Activated naive CD8-positive, alpha-beta T cell treated with anti-CD3 and anti-CD28 coated beads for 36 hours (primary cell): ENCODE measurements at regions not wholly inside any gene's neighbourhood (a gene's known extent, or its start where the extent isn't known, plus 50 kb on each side); places are given as distances from the start of the nearest gene placed in this dataset.

Experiments
- DNase-seq: peaks from one replicate; pipeline ENCODE4 v3.0.0; 2021
- H3K27ac Mint-ChIP-seq: one replicate; pipeline ENCODE4 v1.8.0; 2022; ENCODE audit warnings: mild to moderate bottlenecking, moderate library complexity, mixed read lengths
- H3K27me3 Mint-ChIP-seq: one replicate; pipeline ENCODE4 v1.8.0; 2022; ENCODE audit warnings: mild to moderate bottlenecking, mixed read lengths
- H3K36me3 Mint-ChIP-seq: one replicate; pipeline ENCODE4 v1.8.0; 2021; ENCODE audit warnings: mild to moderate bottlenecking, mixed read lengths
- H3K4me1 Mint-ChIP-seq: one replicate; pipeline ENCODE4 v1.8.0; 2021; ENCODE audit warnings: mixed read lengths
- H3K4me3 Mint-ChIP-seq: one replicate; pipeline ENCODE4 v1.8.0; 2022; ENCODE audit warnings: mild to moderate bottlenecking, moderate library complexity, mixed read lengths
- H3K9me3 Mint-ChIP-seq: one replicate; pipeline ENCODE4 v1.8.0; 2022; ENCODE audit warnings: mixed read lengths

GRCh38 chr6:97591955-97592354, 308.9 kb upstream of the MMS22L start:
- H3K9me3 Mint-ChIP-seq: no peaks in the 10 kb centered on the region
- H3K4me1 Mint-ChIP-seq: no peaks in the 10 kb centered on the region
- H3K27me3 Mint-ChIP-seq: no peaks in the 10 kb centered on the region

GRCh38 chr6:97594844-97595243, 311.8 kb upstream of the MMS22L start:
- no peak for DNase-seq

More at GRCh38 chr6:97591955-97592354, 308.9 kb upstream of the MMS22L start:
- no peaks in the 10 kb centered on the region for H3K36me3 Mint-ChIP-seq
- DNase-seq: no peak
- H3K4me3 Mint-ChIP-seq: no peak overlapping the region
- H3K27ac Mint-ChIP-seq: no peak overlapping the region

GRCh38 chr6:97621111-97621510, 338.1 kb upstream of the MMS22L start:
- Mint-ChIP-seq H3K9me3 (no peaks in the 10 kb centered on the region), H3K4me3 (no peak overlapping the region), H3K27me3 (no peaks in the 10 kb centered on the region), H3K36me3 (no peaks in the 10 kb centered on the region), H3K4me1 (no peaks in the 10 kb centered on the region), H3K27ac (no peak overlapping the region)
- no peak for DNase-seq

More at GRCh38 chr6:97594844-97595243, 311.8 kb upstream of the MMS22L start:
- H3K4me1 Mint-ChIP-seq: no peaks in the 10 kb centered on the region
- no peaks in the 10 kb centered on the region for H3K27me3 Mint-ChIP-seq
- H3K4me3 Mint-ChIP-seq: no peak overlapping the region
- H3K9me3 Mint-ChIP-seq: no peaks in the 10 kb centered on the region
- H3K27ac Mint-ChIP-seq: no peak overlapping the region
- H3K36me3 Mint-ChIP-seq: no peaks in the 10 kb centered on the region

GRCh38 chr6:97626671-97627441, 343.8 kb upstream of the MMS22L start:
- H3K27me3 Mint-ChIP-seq: no peaks in the 10 kb centered on the region

GRCh38 chr6:97629180-97629579, 346.2 kb upstream of the MMS22L start:
- no peaks in the 10 kb centered on the region for H3K27me3 Mint-ChIP-seq
- no peak for DNase-seq
- no peaks in the 10 kb centered on the region for H3K36me3 Mint-ChIP-seq
- no peaks in the 10 kb centered on the region for H3K9me3 Mint-ChIP-seq
- H3K4me3 Mint-ChIP-seq: no peak overlapping the region
- no peaks in the 10 kb centered on the region for H3K4me1 Mint-ChIP-seq
- no peak overlapping the region for H3K27ac Mint-ChIP-seq

More at GRCh38 chr6:97626671-97627441, 343.8 kb upstream of the MMS22L start:
- no peaks in the 10 kb centered on the region for H3K4me1 Mint-ChIP-seq
- H3K27ac Mint-ChIP-seq: no peak overlapping the region
- no peak overlapping the region for H3K4me3 Mint-ChIP-seq
- DNase-seq: no peak
- no peaks in the 10 kb centered on the region for H3K9me3 Mint-ChIP-seq
- no peaks in the 10 kb centered on the region for H3K36me3 Mint-ChIP-seq

GRCh38 chr6:97630604-97631003, 347.6 kb upstream of the MMS22L start:
- no peaks in the 10 kb centered on the region for H3K4me1 Mint-ChIP-seq
- H3K27ac Mint-ChIP-seq: no peak overlapping the region
- no peak for DNase-seq
- H3K27me3 Mint-ChIP-seq: no peaks in the 10 kb centered on the region
- H3K9me3 Mint-ChIP-seq: no peaks in the 10 kb centered on the region
- no peaks in the 10 kb centered on the region for H3K36me3 Mint-ChIP-seq
- no peak overlapping the region for H3K4me3 Mint-ChIP-seq

- Mint-ChIP-seq H3K27me3 (no peaks in the 10 kb centered on the region), H3K36me3 (no peaks in the 10 kb centered on the region), H3K27ac (no peak overlapping the region), H3K4me1 (no peaks in the 10 kb centered on the region), H3K4me3 (no peak overlapping the region), H3K9me3 (peaks cover 1% of the 10 kb centered on the region)
- DNase-seq: no peak
Observed at GRCh38 chr6:97632341-97632740, 349.3 kb upstream of the MMS22L start.

- H3K27ac Mint-ChIP-seq: no peak overlapping the region
- H3K36me3 Mint-ChIP-seq: no peaks in the 10 kb centered on the region
- no peaks in the 10 kb centered on the region for H3K27me3 Mint-ChIP-seq
- no peaks in the 10 kb centered on the region for H3K4me1 Mint-ChIP-seq
- no peak overlapping the region for H3K4me3 Mint-ChIP-seq
- no peak for DNase-seq
- peaks cover 5% of the 10 kb centered on the region for H3K9me3 Mint-ChIP-seq
Observed at GRCh38 chr6:97639702-97640101, 356.7 kb upstream of the MMS22L start.

GRCh38 chr6:97644353-97644752, 361.3 kb upstream of the MMS22L start:
- Mint-ChIP-seq H3K4me3 (no peak overlapping the region), H3K9me3 (peaks cover 3% of the 10 kb centered on the region), H3K27me3 (no peaks in the 10 kb centered on the region), H3K36me3 (no peaks in the 10 kb centered on the region), H3K4me1 (no peaks in the 10 kb centered on the region), H3K27ac (no peak overlapping the region)
- no peak for DNase-seq

GRCh38 chr6:97645757-97646156, 362.7 kb upstream of the MMS22L start:
- no peak for DNase-seq
- H3K36me3 Mint-ChIP-seq: no peaks in the 10 kb centered on the region
- no peaks in the 10 kb centered on the region for H3K9me3 Mint-ChIP-seq
- H3K27me3 Mint-ChIP-seq: no peaks in the 10 kb centered on the region
- H3K4me3 Mint-ChIP-seq: no peak overlapping the region
- no peak overlapping the region for H3K27ac Mint-ChIP-seq
- H3K4me1 Mint-ChIP-seq: no peaks in the 10 kb centered on the region

GRCh38 chr6:97653076-97653475, 370.1 kb upstream of the MMS22L start:
- Mint-ChIP-seq H3K36me3 (no peaks in the 10 kb centered on the region), H3K4me3 (no peak overlapping the region), H3K4me1 (no peaks in the 10 kb centered on the region), H3K9me3 (peaks cover 2% of the 10 kb centered on the region), H3K27ac (no peak overlapping the region), H3K27me3 (no peaks in the 10 kb centered on the region)
- no peak for DNase-seq

GRCh38 chr6:97653517-97653916, 370.5 kb upstream of the MMS22L start:
- H3K27me3 Mint-ChIP-seq: no peaks in the 10 kb centered on the region
- H3K4me3 Mint-ChIP-seq: no peak overlapping the region
- no peaks in the 10 kb centered on the region for H3K36me3 Mint-ChIP-seq
- H3K27ac Mint-ChIP-seq: no peak overlapping the region
- H3K9me3 Mint-ChIP-seq: peaks cover 2% of the 10 kb centered on the region
- no peaks in the 10 kb centered on the region for H3K4me1 Mint-ChIP-seq
- no peak for DNase-seq

- Mint-ChIP-seq H3K36me3 (no peaks in the 10 kb centered on the region), H3K9me3 (peaks cover 2% of the 10 kb centered on the region), H3K4me1 (no peaks in the 10 kb centered on the region), H3K27ac (no peak overlapping the region), H3K4me3 (no peak overlapping the region), H3K27me3 (no peaks in the 10 kb centered on the region)
- no peak for DNase-seq
Observed at GRCh38 chr6:97654674-97655073, 371.7 kb upstream of the MMS22L start.

- H3K27ac Mint-ChIP-seq: no peak overlapping the region
Observed at GRCh38 chr6:97656236-97656635, 373.2 kb upstream of the MMS22L start.

GRCh38 chr6:97656706-97657350, 373.8 kb upstream of the MMS22L start:
- no peak for DNase-seq
- Mint-ChIP-seq H3K4me1 (no peaks in the 10 kb centered on the region), H3K4me3 (no peak overlapping the region), H3K36me3 (no peaks in the 10 kb centered on the region), H3K27me3 (no peaks in the 10 kb centered on the region), H3K9me3 (peaks cover 2% of the 10 kb centered on the region), H3K27ac (no peak overlapping the region)

More at GRCh38 chr6:97656236-97656635, 373.2 kb upstream of the MMS22L start:
- no peaks in the 10 kb centered on the region for H3K27me3 Mint-ChIP-seq
- no peak overlapping the region for H3K4me3 Mint-ChIP-seq
- no peaks in the 10 kb centered on the region for H3K36me3 Mint-ChIP-seq
- H3K4me1 Mint-ChIP-seq: no peaks in the 10 kb centered on the region
- H3K9me3 Mint-ChIP-seq: peaks cover 2% of the 10 kb centered on the region
- DNase-seq: no peak

- no peak overlapping the region for H3K27ac Mint-ChIP-seq
- peaks cover 2% of the 10 kb centered on the region for H3K9me3 Mint-ChIP-seq
- H3K36me3 Mint-ChIP-seq: no peaks in the 10 kb centered on the region
- H3K4me1 Mint-ChIP-seq: no peaks in the 10 kb centered on the region
- DNase-seq: no peak
- H3K4me3 Mint-ChIP-seq: no peak overlapping the region
- H3K27me3 Mint-ChIP-seq: no peaks in the 10 kb centered on the region
Observed at GRCh38 chr6:97658090-97658489, 375.1 kb upstream of the MMS22L start.
